ENCODE measurements at regions not wholly inside any gene's neighbourhood (a gene's known extent, or its start where the extent isn't known, plus 50 kb on each side); places are given as distances from the start of the nearest gene placed in this dataset.

- no peaks in the 10 kb centered on the region for H3K9me2 ChIP-seq (replicated peaks; ENCODE audit: insufficient read depth, low read length)
- H3K9ac ChIP-seq (ENCODE audit: low read length): no peak overlapping the region
- H3K27ac ChIP-seq (ENCODE audit: low read length): no peak overlapping the region
- H3F3A ChIP-seq (ENCODE audit: insufficient read depth, low read length): no peaks in the 10 kb centered on the region
- no peak overlapping the region for H2AFZ ChIP-seq (ENCODE audit: low read length)
- no peak overlapping the region for H3K4me2 ChIP-seq (ENCODE audit: low read depth, low read length)
- no peaks in the 10 kb centered on the region for H3K36me3 ChIP-seq (replicated peaks; ENCODE audit: insufficient read depth, low read length)
- H3K9me3 ChIP-seq (replicated peaks; ENCODE audit: insufficient read depth, low read length): no peaks in the 10 kb centered on the region
- no peaks in the 10 kb centered on the region for H3K27me3 ChIP-seq (replicated peaks; ENCODE audit: insufficient read depth, low read length)
- DNase-seq: no peak
- H3K4me1 ChIP-seq (ENCODE audit: low read length): no peaks in the 10 kb centered on the region
- TF ChIP-seq EZH2phosphoT487 (IDR thresholded peaks at IDR 0.05; ENCODE audit: low read length) (no peak), CTCF (IDR thresholded peaks at IDR 0.05; ENCODE audit: low read length) (no peak), EZH2 (optimal IDR thresholded peaks at IDR 0.05; ENCODE audit: low read depth, low read length) (no peak)
- H3K4me3 ChIP-seq (ENCODE audit: low read length): no peak overlapping the region
- H3K79me2 ChIP-seq (ENCODE audit: low read length): no peaks in the 10 kb centered on the region
- no peaks in the 10 kb centered on the region for H4K20me1 ChIP-seq (ENCODE audit: insufficient read depth, low read length)
These were observed 86.2 kb upstream of the PTPRK start for GRCh38 chr6:128606611-128607010.

GRCh38 chr6:128605961-128606360, 85.6 kb upstream of the PTPRK start:
- H2AFZ ChIP-seq (ENCODE audit: low read length): no peak overlapping the region

DNA sequence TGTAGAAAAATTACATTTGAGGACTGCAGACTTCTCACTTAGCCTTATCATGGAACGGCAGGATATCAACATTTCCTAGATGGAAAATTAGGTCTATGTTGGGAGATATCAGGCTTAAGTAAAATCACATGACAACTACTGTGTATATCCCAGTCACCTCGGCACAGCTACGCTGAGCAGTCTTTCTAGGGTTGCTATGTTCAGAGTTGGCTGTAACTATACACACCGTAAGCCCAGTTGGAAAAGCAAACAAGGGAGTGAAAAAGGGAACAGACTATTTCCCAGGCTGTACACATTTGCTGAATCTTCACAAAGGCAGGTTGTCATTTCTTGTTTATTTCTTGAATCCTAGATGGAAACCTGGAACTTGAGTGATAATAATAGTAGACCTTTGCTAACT, 80.7 kb upstream of the PTPRK start:
- no peaks in the 10 kb centered on the region for H4K20me1 ChIP-seq (ENCODE audit: insufficient read depth, low read length)
- no peak overlapping the region for H3K4me2 ChIP-seq (ENCODE audit: low read depth, low read length)
- no peaks in the 10 kb centered on the region for H3K36me3 ChIP-seq (replicated peaks; ENCODE audit: insufficient read depth, low read length)
- H3K79me2 ChIP-seq (ENCODE audit: low read length): no peaks in the 10 kb centered on the region
- H3K9me2 ChIP-seq (replicated peaks; ENCODE audit: insufficient read depth, low read length): no peaks in the 10 kb centered on the region
- H3F3A ChIP-seq (ENCODE audit: insufficient read depth, low read length): no peaks in the 10 kb centered on the region
- H3K9ac ChIP-seq (ENCODE audit: low read length): no peak overlapping the region
- H2AFZ ChIP-seq (ENCODE audit: low read length): no peak overlapping the region
- no peaks in the 10 kb centered on the region for H3K27me3 ChIP-seq (replicated peaks; ENCODE audit: insufficient read depth, low read length)
- no peak overlapping the region for H3K27ac ChIP-seq (ENCODE audit: low read length)
- no peak for TF ChIP-seq EZH2phosphoT487 (IDR thresholded peaks at IDR 0.05; ENCODE audit: low read length)
- TF ChIP-seq EZH2 (optimal IDR thresholded peaks at IDR 0.05; ENCODE audit: low read depth, low read length): no peak
- no peak for TF ChIP-seq CTCF (IDR thresholded peaks at IDR 0.05; ENCODE audit: low read length)
- no peak for DNase-seq
- H3K4me3 ChIP-seq (ENCODE audit: low read length): no peak overlapping the region
- H3K9me3 ChIP-seq (replicated peaks; ENCODE audit: insufficient read depth, low read length): no peaks in the 10 kb centered on the region
- peaks cover 4% of the 10 kb centered on the region; the same call in 1 of the 2 replicates for H3K4me1 ChIP-seq (ENCODE audit: low read length)

More at GRCh38 chr6:128605961-128606360, 85.6 kb upstream of the PTPRK start:
- H3K4me1 ChIP-seq (ENCODE audit: low read length): peaks cover 2% of the 10 kb centered on the region; the same call in 1 of the 2 replicates
- no peaks in the 10 kb centered on the region for H3F3A ChIP-seq (ENCODE audit: insufficient read depth, low read length)
- H4K20me1 ChIP-seq (ENCODE audit: insufficient read depth, low read length): no peaks in the 10 kb centered on the region
- no peaks in the 10 kb centered on the region for H3K9me2 ChIP-seq (replicated peaks; ENCODE audit: insufficient read depth, low read length)
- TF ChIP-seq CTCF (IDR thresholded peaks at IDR 0.05; ENCODE audit: low read length) (no peak), EZH2phosphoT487 (IDR thresholded peaks at IDR 0.05; ENCODE audit: low read length) (no peak), EZH2 (optimal IDR thresholded peaks at IDR 0.05; ENCODE audit: low read depth, low read length) (no peak)
- H3K9me3 ChIP-seq (replicated peaks; ENCODE audit: insufficient read depth, low read length): no peaks in the 10 kb centered on the region
- H3K4me3 ChIP-seq (ENCODE audit: low read length): no peak overlapping the region
- no peak overlapping the region for H3K4me2 ChIP-seq (ENCODE audit: low read depth, low read length)
- no peaks in the 10 kb centered on the region for H3K27me3 ChIP-seq (replicated peaks; ENCODE audit: insufficient read depth, low read length)
- no peaks in the 10 kb centered on the region for H3K36me3 ChIP-seq (replicated peaks; ENCODE audit: insufficient read depth, low read length)
- H3K79me2 ChIP-seq (ENCODE audit: low read length): no peaks in the 10 kb centered on the region
- H3K27ac ChIP-seq (ENCODE audit: low read length): no peak overlapping the region
- no peak overlapping the region for H3K9ac ChIP-seq (ENCODE audit: low read length)
- no peak for DNase-seq

Measured in MM.1S (cell line).